NB4 (cell line): ENCODE measurements at regions not wholly inside any gene's neighbourhood (a gene's known extent, or its start where the extent isn't known, plus 50 kb on each side); places are given as distances from the start of the nearest gene placed in this dataset.

Experiments
- MYC ChIP-seq: IDR thresholded peaks from 2 replicates; pipeline ENCODE4 v1.6.1; 2011; ENCODE audit warnings: low read depth, low read length
- POLR2A ChIP-seq: IDR thresholded peaks from 2 replicates; pipeline ENCODE4 v1.6.1; 2011; ENCODE audit warnings: mild to moderate bottlenecking; ENCODE audit not compliant: insufficient read length; ENCODE audit errors: extremely low read depth
- TF ChIP-seq, protein P1 (sequence below): IDR thresholded peaks from one replicate; pipeline ENCODE4 v1.5.1; 2012; ENCODE audit warnings: low read depth, low read length
- TF ChIP-seq, protein P2 (sequence below): IDR thresholded peaks from 2 replicates; pipeline ENCODE4 v1.6.1; 2011; ENCODE audit warnings: low read depth, low read length

DNA sequence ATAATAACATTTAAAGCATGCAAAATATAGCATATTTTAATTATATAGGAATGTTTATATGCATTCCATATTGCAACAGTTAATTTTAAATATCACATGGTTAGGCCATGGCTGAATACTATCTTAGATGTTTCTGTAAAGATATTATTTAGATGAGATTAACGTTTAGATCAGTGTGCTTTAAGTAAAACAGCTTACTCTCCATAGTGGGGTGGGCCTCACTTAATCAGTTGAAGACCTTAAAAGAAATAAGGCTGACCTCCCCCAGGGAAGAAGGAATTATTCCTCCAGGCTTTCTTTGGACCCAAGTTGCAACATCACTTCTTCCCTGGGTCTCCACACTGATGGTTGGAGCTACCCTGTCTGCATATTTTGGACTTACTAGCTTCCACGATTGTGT lies 1246.5 kb downstream of the TYW1 start:
- TF ChIP-seq, protein P1, sequence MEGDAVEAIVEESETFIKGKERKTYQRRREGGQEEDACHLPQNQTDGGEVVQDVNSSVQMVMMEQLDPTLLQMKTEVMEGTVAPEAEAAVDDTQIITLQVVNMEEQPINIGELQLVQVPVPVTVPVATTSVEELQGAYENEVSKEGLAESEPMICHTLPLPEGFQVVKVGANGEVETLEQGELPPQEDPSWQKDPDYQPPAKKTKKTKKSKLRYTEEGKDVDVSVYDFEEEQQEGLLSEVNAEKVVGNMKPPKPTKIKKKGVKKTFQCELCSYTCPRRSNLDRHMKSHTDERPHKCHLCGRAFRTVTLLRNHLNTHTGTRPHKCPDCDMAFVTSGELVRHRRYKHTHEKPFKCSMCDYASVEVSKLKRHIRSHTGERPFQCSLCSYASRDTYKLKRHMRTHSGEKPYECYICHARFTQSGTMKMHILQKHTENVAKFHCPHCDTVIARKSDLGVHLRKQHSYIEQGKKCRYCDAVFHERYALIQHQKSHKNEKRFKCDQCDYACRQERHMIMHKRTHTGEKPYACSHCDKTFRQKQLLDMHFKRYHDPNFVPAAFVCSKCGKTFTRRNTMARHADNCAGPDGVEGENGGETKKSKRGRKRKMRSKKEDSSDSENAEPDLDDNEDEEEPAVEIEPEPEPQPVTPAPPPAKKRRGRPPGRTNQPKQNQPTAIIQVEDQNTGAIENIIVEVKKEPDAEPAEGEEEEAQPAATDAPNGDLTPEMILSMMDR: no peak
- TF ChIP-seq POLR2A (no peak), MYC (no peak)
- TF ChIP-seq, protein P2, sequence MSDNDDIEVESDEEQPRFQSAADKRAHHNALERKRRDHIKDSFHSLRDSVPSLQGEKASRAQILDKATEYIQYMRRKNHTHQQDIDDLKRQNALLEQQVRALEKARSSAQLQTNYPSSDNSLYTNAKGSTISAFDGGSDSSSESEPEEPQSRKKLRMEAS: no peak
